ENCODE measurements at regions not wholly inside any gene's neighbourhood (a gene's known extent, or its start where the extent isn't known, plus 50 kb on each side); places are given as distances from the start of the nearest gene placed in this dataset.

- Histone ChIP-seq H3K4me3 (ENCODE audit: low read length) (no peak overlapping the region), H3K4me2 (ENCODE audit: low read length) (no peak overlapping the region), H4K20me1 (ENCODE audit: insufficient read depth) (no peaks in the 10 kb centered on the region), H3K79me2 (replicated peaks; ENCODE audit: insufficient read depth, low read length) (no peaks in the 10 kb centered on the region), H3K9me2 (ENCODE audit: insufficient read depth, low read length) (no peaks in the 10 kb centered on the region), H3K27me3 (ENCODE audit: insufficient read depth, low read depth, low read length) (no peaks in the 10 kb centered on the region), H3K36me3 (ENCODE audit: insufficient read depth, low read length) (no peaks in the 10 kb centered on the region), H2AFZ (ENCODE audit: low read depth, low read length) (no peak overlapping the region), H3K9me3 (ENCODE audit: low read length) (no peaks in the 10 kb centered on the region), H3K27ac (ENCODE audit: low read length) (no peak overlapping the region), H3F3A (ENCODE audit: insufficient read depth, low read length, poor library complexity, severe bottlenecking) (no peaks in the 10 kb centered on the region), H3K9ac (ENCODE audit: low read length) (no peak overlapping the region)
- no peak for TF ChIP-seq EP300 (conservative IDR thresholded peaks at IDR 0.05; ENCODE audit: poor library complexity, severe bottlenecking)
- no peak for TF ChIP-seq MXI1 (conservative IDR thresholded peaks at IDR 0.05; ENCODE audit: poor library complexity, severe bottlenecking)
- TF ChIP-seq EZH2 (IDR thresholded peaks at IDR 0.05; ENCODE audit: borderline replicate concordance, insufficient read depth, low read length, poor library complexity, severe bottlenecking): no peak
- no peak for TF ChIP-seq POLR2AphosphoS5 (IDR thresholded peaks at IDR 0.05)
- no peak for TF ChIP-seq CTCF (IDR thresholded peaks at IDR 0.05; ENCODE audit: poor library complexity, severe bottlenecking)
- no peak for TF ChIP-seq SMC3 (conservative IDR thresholded peaks at IDR 0.05; ENCODE audit: poor library complexity)
- TF ChIP-seq, protein P1, sequence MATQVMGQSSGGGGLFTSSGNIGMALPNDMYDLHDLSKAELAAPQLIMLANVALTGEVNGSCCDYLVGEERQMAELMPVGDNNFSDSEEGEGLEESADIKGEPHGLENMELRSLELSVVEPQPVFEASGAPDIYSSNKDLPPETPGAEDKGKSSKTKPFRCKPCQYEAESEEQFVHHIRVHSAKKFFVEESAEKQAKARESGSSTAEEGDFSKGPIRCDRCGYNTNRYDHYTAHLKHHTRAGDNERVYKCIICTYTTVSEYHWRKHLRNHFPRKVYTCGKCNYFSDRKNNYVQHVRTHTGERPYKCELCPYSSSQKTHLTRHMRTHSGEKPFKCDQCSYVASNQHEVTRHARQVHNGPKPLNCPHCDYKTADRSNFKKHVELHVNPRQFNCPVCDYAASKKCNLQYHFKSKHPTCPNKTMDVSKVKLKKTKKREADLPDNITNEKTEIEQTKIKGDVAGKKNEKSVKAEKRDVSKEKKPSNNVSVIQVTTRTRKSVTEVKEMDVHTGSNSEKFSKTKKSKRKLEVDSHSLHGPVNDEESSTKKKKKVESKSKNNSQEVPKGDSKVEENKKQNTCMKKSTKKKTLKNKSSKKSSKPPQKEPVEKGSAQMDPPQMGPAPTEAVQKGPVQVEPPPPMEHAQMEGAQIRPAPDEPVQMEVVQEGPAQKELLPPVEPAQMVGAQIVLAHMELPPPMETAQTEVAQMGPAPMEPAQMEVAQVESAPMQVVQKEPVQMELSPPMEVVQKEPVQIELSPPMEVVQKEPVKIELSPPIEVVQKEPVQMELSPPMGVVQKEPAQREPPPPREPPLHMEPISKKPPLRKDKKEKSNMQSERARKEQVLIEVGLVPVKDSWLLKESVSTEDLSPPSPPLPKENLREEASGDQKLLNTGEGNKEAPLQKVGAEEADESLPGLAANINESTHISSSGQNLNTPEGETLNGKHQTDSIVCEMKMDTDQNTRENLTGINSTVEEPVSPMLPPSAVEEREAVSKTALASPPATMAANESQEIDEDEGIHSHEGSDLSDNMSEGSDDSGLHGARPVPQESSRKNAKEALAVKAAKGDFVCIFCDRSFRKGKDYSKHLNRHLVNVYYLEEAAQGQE (IDR thresholded peaks at IDR 0.05; ENCODE audit: borderline replicate concordance): no peak
- TF ChIP-seq RAD21 (conservative IDR thresholded peaks at IDR 0.05): no peak
- TF ChIP-seq TAF1 (IDR thresholded peaks at IDR 0.05; ENCODE audit: low read depth): no peak
Observed at GRCh38 chr1:38291336-38291735, 244.7 kb upstream of the POU3F1 start.

DNA sequence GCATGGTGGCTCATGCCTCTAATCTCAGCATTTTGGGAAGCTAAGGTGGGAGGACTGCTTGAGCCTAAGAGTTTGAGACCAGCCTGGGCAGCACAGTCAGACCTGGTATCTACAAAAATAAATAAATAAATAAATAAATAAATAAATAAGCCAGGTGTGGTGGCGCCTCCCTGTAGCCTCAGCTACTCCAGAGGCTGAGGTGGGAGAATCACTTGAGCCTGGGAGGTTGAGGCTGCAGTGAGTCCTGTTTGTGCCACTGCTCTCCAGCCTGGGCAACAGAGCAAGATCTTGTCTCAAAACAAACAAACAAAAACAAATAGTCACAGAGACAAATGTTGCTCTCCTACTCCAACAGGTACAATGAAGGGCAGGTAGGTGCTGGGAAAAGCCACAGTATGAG lies 242.4 kb upstream of the POU3F1 start:
- Histone ChIP-seq H3K4me2 (ENCODE audit: low read length) (no peak overlapping the region), H4K20me1 (ENCODE audit: insufficient read depth) (no peaks in the 10 kb centered on the region), H3K4me3 (ENCODE audit: low read length) (no peak overlapping the region), H3K36me3 (ENCODE audit: insufficient read depth, low read length) (no peaks in the 10 kb centered on the region), H3K9me3 (ENCODE audit: low read length) (no peaks in the 10 kb centered on the region), H2AFZ (ENCODE audit: low read depth, low read length) (no peak overlapping the region), H3K79me2 (replicated peaks; ENCODE audit: insufficient read depth, low read length) (no peaks in the 10 kb centered on the region), H3K9ac (ENCODE audit: low read length) (no peak overlapping the region), H3K27ac (ENCODE audit: low read length) (no peak overlapping the region), H3K27me3 (ENCODE audit: insufficient read depth, low read depth, low read length) (no peaks in the 10 kb centered on the region), H3K9me2 (ENCODE audit: insufficient read depth, low read length) (no peaks in the 10 kb centered on the region), H3F3A (ENCODE audit: insufficient read depth, low read length, poor library complexity, severe bottlenecking) (no peaks in the 10 kb centered on the region)
- TF ChIP-seq EZH2 (IDR thresholded peaks at IDR 0.05; ENCODE audit: borderline replicate concordance, insufficient read depth, low read length, poor library complexity, severe bottlenecking) (no peak), SMC3 (conservative IDR thresholded peaks at IDR 0.05; ENCODE audit: poor library complexity) (no peak), MXI1 (conservative IDR thresholded peaks at IDR 0.05; ENCODE audit: poor library complexity, severe bottlenecking) (no peak), EP300 (conservative IDR thresholded peaks at IDR 0.05; ENCODE audit: poor library complexity, severe bottlenecking) (no peak), TAF1 (IDR thresholded peaks at IDR 0.05; ENCODE audit: low read depth) (no peak), CTCF (IDR thresholded peaks at IDR 0.05; ENCODE audit: poor library complexity, severe bottlenecking) (no peak), RAD21 (conservative IDR thresholded peaks at IDR 0.05) (no peak)
- TF ChIP-seq, protein P1 (IDR thresholded peaks at IDR 0.05; ENCODE audit: borderline replicate concordance): no peak

Data from neural cell (in vitro differentiated cells).